ENCODE measurements at regions not wholly inside any gene's neighbourhood (a gene's known extent, or its start where the extent isn't known, plus 50 kb on each side); places are given as distances from the start of the nearest gene placed in this dataset.

DNA sequence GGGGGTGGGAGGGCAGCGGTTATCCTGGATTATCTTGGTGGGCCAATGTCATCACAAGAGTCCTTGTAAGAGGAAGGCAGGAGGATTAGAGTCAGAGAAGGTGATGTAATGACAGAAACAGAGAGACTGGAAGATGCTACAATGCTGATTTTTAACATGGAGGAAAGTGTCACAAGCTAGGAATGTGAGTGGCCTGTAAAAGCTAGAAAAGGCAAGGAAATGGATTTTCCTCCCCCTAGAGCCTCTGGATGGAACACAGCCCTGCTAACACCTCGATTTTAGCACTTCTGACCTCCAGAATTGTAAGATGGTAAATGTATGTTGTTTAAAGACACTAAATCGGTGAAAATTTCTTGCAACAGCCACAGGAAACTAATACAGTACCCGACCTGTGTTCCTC, 109.3 kb downstream of the MN1 start:
- Histone ChIP-seq H2BK20ac (ENCODE audit: low read length) (no peak overlapping the region), H2AFZ (ENCODE audit: low read length) (no peak overlapping the region), H3K27me3 (replicated peaks in 1 of 4; ENCODE audit: control insufficient read depth in 3 of 4, extremely low read depth in 1 of 4, insufficient read depth in 3 of 4, low read length in 3 of 4) (no peaks in the 10 kb centered on the region), H3K18ac (ENCODE audit: extremely low read depth, low read length) (no peak overlapping the region), H4K8ac (ENCODE audit: extremely low read depth, insufficient read depth, low read length) (no peak overlapping the region), H3K4ac (replicated peaks; ENCODE audit: insufficient read length, low read depth, low read length) (no peak overlapping the region), H3K79me2 (ENCODE audit: control insufficient read depth in 1 of 2, insufficient read depth in 2 of 2, low read length in 2 of 2) (no peaks in the 10 kb centered on the region), H3K56ac (replicated peaks; ENCODE audit: insufficient read length, low read depth, low read length) (no peak overlapping the region), H3K36me3 (ENCODE audit: control insufficient read depth in 2 of 4, insufficient read depth in 4 of 4, low read length in 3 of 4) (peaks cover 0 to 4% (median 2%) of the 10 kb centered on the region in 4 experiments; a peak in 2 of 8 replicates), H2BK12ac (ENCODE audit: low read depth, low read length) (no peak overlapping the region), H3K23me2 (ENCODE audit: low read depth, low read length) (no peaks in the 10 kb centered on the region), H3K4me1 (replicated peaks in 1 of 4; ENCODE audit: control insufficient read depth in 3 of 4, insufficient read depth in 4 of 4, low read length in 3 of 4) (no peaks in the 10 kb centered on the region), H3K79me1 (ENCODE audit: low read depth, low read length) (peaks cover 2% of the 10 kb centered on the region; the same call in 1 of the 2 replicates), H4K5ac (ENCODE audit: insufficient read length, low read depth, low read length) (no peak overlapping the region), H3K14ac (ENCODE audit: insufficient read length) (no peak overlapping the region), H3K9me3 (ENCODE audit: insufficient read depth in 2 of 2, low read depth in 1 of 2, low read length in 1 of 2) (peaks cover 0 to 2% of the 10 kb centered on the region in 2 experiments; a peak in 1 of 4 replicates), H4K20me1 (replicated peaks in 1 of 2; ENCODE audit: control insufficient read depth in 1 of 2, insufficient read depth in 2 of 2, low read length in 2 of 2) (no peaks in the 10 kb centered on the region), H4K91ac (replicated peaks; ENCODE audit: insufficient read length, low read length) (no peak overlapping the region), H2BK5ac (ENCODE audit: low read depth, low read length) (no peak overlapping the region), H2BK15ac (ENCODE audit: low read length) (no peak overlapping the region), H3K27ac (ENCODE audit: low read depth, low read length) (no peak overlapping the region), H3K23ac (ENCODE audit: insufficient read length) (no peak overlapping the region), H2BK120ac (replicated peaks; ENCODE audit: low read depth, low read length) (no peak overlapping the region), H2AK5ac (ENCODE audit: low read depth, low read length) (no peak overlapping the region), H3K4me3 (ENCODE audit: extremely low read depth in 1 of 4, insufficient read depth in 2 of 4, low read depth in 3 of 4, low read length in 4 of 4) (no peak overlapping the region), H3K4me2 (ENCODE audit: insufficient read depth in 1 of 2, low read depth in 2 of 2, low read length in 2 of 2) (no peak overlapping the region), H3K9ac (replicated peaks in 1 of 4; ENCODE audit: extremely low read depth in 1 of 4, low read depth in 3 of 4, low read length in 3 of 4) (no peak overlapping the region)
- CTCF ChIA-PET (ENCODE audit: partially characterized antibody): interaction anchor here (0.5 to 3.6 kb wide), 5 partner anchors 12 to 1188 kb away, joined by 3 to 27 read pairs (median 3); no protein-coding TSS in a partner anchor
- TF ChIP-seq PHF8 (conservative IDR thresholded peaks at IDR 0.05; ENCODE audit: low read depth, low read length) (no peak), RAD21 (IDR thresholded peaks at IDR 0.05 in 1 of 2, conservative IDR thresholded peaks at IDR 0.05 in 1 of 2; ENCODE audit: low read depth in 2 of 2, low read length in 2 of 2) (peak in 1 of 2 experiments; percentile 2; a peak in 1 of 4 replicates), NANOG (IDR thresholded peaks at IDR 0.05; ENCODE audit: insufficient read depth, low read depth, low read length, poor library complexity, severe bottlenecking) (no peak), SP2 (IDR thresholded peaks at IDR 0.05; ENCODE audit: low read length) (no peak)
- POLR2A ChIA-PET (ENCODE audit: partially characterized antibody): interaction anchor here (0.9 to 1.8 kb wide), 3 partner anchors 21 to 112 kb away, joined by 3 read pairs; no protein-coding TSS in a partner anchor
- WGBS, 2 experiments (ENCODE audit: extremely low coverage in 1 of 2, insufficient coverage in 1 of 2, insufficient read length in 1 of 2, insufficient replicate concordance in 2 of 2, low coverage in 1 of 2, low lambda C conversion rate in 2 of 2, missing lambda C conversion rate in 1 of 2): 93% methylated on average over 4 of the region's 4 CpGs; no CpG with 5 or more reads in 1 of the 2 experiments
- FAIRE-seq (no peak), DNase-seq (ENCODE audit: low read depth in 1 of 2, low spot score in 2 of 2) (no peak)

Data from H1 (cell line).